Fibroblast of villous mesenchyme (primary cell): ENCODE measurements at regions not wholly inside any gene's neighbourhood (a gene's known extent, or its start where the extent isn't known, plus 50 kb on each side); places are given as distances from the start of the nearest gene placed in this dataset.
A peak's percentile ranks its signal among the peaks of the same experiment; 100 is the strongest.

Experiments
- DNase-seq: peaks from one replicate; pipeline ENCODE4 v3.0.0-alpha.2; 2010; ENCODE audit warnings: low read depth
- H3K4me3 ChIP-seq: 2 replicates; pipeline ENCODE4 v1.5.1; 2011; ENCODE audit warnings: low read depth, mild to moderate bottlenecking, low read length
- TF ChIP-seq, protein P1 (sequence below): IDR thresholded peaks from 2 replicates; pipeline ENCODE4 v1.5.1; 2012; ENCODE audit warnings: low read depth, mild to moderate bottlenecking, low read length; ENCODE audit not compliant: insufficient read depth

DNA sequence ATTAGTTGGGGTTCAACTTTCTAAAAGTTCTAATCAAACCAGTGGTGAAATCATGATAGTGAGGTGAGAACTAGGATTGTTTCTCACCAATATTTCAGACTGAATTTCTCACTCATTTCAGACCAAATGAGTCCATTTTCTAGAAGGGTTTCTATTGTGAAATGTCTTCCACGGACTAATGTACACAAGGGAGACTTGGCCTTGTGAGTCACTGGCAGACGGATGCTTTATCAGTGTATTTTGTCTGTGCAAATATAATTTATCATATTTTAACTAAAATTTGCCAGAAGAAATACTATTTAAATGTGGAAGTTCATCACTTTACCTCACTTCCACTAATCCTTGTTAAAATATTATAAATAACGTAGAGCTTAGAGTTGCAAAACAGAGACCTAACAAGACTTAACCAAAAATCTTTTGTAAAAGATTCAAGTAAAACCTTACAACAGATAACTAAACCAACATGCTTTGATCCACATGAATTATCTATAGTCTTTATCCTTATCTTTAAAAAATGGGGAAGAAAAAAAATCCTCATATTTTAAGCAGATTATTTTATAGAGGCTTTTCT, 506.0 kb upstream of the FAM241A start:
- H3K4me3 ChIP-seq = no peak overlapping the region
- DNase-seq = peak; percentile 87

DNA sequence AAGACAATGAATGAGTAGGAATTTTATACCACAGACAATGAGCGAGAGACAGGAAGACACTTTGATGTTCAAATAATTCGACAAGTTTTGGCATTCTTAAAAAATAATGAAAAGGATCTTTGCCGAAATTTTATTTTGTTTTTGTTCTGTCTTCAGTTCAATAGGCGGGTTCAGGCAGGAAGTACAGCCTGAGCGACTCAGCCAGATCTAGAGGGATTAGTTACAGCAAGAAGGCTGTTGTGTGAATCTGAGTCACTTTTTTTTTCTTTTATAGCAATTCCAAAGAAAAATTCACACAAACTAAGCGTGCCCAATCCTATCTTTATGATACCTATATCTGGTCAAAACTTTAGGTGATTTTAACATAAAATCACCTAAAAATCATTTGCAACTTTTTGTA, 505.4 kb upstream of the FAM241A start:
- DNase-seq = peak; percentile 66

More for the DNA sequence above, 506.0 kb upstream of the FAM241A start:
- TF ChIP-seq, protein P1, sequence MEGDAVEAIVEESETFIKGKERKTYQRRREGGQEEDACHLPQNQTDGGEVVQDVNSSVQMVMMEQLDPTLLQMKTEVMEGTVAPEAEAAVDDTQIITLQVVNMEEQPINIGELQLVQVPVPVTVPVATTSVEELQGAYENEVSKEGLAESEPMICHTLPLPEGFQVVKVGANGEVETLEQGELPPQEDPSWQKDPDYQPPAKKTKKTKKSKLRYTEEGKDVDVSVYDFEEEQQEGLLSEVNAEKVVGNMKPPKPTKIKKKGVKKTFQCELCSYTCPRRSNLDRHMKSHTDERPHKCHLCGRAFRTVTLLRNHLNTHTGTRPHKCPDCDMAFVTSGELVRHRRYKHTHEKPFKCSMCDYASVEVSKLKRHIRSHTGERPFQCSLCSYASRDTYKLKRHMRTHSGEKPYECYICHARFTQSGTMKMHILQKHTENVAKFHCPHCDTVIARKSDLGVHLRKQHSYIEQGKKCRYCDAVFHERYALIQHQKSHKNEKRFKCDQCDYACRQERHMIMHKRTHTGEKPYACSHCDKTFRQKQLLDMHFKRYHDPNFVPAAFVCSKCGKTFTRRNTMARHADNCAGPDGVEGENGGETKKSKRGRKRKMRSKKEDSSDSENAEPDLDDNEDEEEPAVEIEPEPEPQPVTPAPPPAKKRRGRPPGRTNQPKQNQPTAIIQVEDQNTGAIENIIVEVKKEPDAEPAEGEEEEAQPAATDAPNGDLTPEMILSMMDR = no peak

DNA sequence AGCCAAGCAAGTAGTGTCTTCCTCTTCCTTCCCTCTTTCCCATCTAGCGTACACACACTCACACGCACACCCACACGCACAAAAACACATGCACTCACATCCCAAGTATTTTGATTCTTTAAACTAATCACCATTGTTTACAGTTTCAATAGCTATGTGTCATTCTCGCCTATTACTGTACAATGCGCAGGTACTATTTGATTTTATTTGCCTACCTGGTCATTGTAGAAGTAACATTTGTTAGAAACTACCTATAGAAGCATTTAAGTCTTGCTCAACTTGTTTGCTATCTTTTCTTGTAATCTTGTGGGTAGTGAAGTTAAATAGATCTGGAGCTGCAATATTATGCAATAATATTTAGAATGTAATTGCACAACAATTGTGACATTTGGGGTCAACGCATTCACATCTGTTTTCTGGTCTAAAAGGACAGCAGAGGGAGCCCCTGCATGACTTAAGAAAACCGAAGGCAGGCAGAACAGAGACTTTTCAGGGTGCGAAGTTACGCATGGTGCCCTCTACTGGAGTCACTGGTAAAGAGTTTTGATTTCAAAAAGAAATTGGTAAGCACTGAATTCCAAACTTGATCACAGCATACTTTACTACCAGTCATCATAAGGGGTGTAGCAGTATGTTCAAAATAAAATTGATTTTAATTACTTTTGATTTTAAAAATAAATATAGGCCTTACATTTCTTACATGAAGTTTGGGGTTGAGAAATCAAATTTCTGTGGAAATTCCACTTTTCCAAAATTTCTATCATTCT, 503.3 kb upstream of the FAM241A start:
- peak; percentile 98 for DNase-seq
- no peak overlapping the region for H3K4me3 ChIP-seq
- TF ChIP-seq, protein P1 = peak; percentile 92

More for the DNA sequence above, 505.4 kb upstream of the FAM241A start:
- H3K4me3 ChIP-seq = no peak overlapping the region
- TF ChIP-seq, protein P1 = no peak

DNA sequence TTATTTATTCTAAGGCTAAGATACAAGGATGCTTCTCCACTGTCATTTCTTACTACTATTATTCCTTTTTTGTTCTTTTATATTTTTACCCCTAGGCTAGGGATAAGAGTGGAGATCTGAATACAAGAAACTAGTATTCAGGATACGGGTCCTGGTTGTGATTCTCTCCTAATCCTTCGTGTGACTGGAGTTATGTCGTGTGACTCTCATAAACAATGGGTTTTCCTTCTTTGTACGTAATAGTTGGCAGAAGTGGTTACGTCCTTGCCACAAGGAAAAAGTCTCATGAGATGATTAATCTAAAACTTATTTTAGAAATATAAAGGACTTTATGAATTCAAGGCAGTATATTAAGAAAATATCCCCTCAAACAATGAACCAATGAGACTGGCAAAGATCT, 497.2 kb upstream of the FAM241A start:
- no peak overlapping the region for H3K4me3 ChIP-seq
- no peak for DNase-seq
- TF ChIP-seq, protein P1 = no peak

DNA sequence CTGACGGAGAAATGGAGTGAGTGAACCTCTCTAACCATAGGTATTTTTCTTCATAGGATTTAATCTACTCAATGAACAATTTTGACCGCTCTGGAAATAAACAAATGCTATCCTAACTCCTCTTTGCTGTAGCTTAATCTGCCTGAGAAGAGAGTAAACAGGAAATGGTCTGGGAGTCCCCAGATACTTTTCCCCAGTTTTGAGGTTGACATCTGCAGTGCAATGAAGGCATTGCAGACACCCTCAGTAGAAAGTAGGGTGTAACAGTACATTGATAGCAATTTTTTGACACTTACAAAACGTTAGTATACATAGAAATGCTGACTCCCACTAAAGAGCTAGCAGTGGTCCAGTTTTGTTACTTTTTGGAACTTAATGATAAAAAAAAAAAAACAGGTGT, 495.9 kb upstream of the FAM241A start:
- DNase-seq = no peak
- TF ChIP-seq, protein P1 = no peak
- no peak overlapping the region for H3K4me3 ChIP-seq

DNA sequence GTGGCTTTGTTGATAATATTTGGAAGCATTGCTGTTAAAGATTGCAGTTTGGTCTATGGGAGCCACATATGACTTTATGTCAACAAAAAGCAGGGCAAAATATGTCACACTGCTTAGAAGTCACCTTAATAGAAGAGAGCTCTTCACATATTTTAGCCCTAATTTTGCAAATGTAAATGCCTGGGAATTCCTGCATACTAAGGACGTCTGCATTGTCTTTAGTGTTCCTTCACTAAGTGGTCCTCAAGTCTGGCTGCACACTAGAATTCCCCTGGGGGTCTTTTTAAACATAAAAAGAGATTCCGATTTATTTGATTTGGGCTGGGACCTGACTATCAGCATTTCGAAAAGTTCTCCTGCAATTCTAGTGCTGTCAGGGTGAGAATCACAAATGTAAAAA, 495.1 kb upstream of the FAM241A start:
- DNase-seq = no peak
- TF ChIP-seq, protein P1 = no peak
- no peak overlapping the region for H3K4me3 ChIP-seq
